ENCODE measurements at regions not wholly inside any gene's neighbourhood (a gene's known extent, or its start where the extent isn't known, plus 50 kb on each side); places are given as distances from the start of the nearest gene placed in this dataset.

DNA sequence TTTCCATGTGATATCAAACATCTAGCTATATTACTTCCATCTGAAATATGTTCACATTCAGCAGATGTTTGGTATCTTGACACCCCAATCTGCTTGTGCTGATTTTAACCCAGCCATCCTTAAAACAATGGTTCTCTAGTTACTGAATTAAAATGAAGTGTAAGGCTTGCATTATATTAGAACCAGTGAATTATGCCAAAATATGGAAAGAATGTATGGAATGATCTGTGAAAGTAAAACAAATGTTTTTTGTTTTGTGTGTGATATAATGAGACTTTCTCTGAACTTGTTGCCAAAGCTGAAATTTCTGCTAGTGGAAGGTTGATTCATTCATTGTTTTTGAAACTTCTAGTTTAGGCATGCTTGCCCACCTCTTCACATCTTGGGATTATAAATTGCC is 317.1 kb downstream of the MEX3B start:
- TF ChIP-seq, protein P1, sequence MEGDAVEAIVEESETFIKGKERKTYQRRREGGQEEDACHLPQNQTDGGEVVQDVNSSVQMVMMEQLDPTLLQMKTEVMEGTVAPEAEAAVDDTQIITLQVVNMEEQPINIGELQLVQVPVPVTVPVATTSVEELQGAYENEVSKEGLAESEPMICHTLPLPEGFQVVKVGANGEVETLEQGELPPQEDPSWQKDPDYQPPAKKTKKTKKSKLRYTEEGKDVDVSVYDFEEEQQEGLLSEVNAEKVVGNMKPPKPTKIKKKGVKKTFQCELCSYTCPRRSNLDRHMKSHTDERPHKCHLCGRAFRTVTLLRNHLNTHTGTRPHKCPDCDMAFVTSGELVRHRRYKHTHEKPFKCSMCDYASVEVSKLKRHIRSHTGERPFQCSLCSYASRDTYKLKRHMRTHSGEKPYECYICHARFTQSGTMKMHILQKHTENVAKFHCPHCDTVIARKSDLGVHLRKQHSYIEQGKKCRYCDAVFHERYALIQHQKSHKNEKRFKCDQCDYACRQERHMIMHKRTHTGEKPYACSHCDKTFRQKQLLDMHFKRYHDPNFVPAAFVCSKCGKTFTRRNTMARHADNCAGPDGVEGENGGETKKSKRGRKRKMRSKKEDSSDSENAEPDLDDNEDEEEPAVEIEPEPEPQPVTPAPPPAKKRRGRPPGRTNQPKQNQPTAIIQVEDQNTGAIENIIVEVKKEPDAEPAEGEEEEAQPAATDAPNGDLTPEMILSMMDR (conservative IDR thresholded peaks at IDR 0.05; ENCODE audit: low read length): no peak
- no peak for TF ChIP-seq EZH2phosphoT487 (IDR thresholded peaks at IDR 0.05; ENCODE audit: borderline replicate concordance)

Data from Loucy (cell line).